Keratinocyte (primary cell): ENCODE measurements at regions not wholly inside any gene's neighbourhood (a gene's known extent, or its start where the extent isn't known, plus 50 kb on each side); places are given as distances from the start of the nearest gene placed in this dataset.

Source experiments
- DNase-seq: peaks from one replicate; pipeline ENCODE4 v3.0.0-alpha.2; 2011; ENCODE audit warnings: low read depth, missing footprints, low spot score
- FAIRE-seq: peaks from 2 replicates; lab custom pipeline; 2011; peaks lifted over from hg19 to GRCh38; lab: Jason Lieb, UNC
- H2AFZ ChIP-seq: 2 replicates; pipeline ENCODE4 v1.6.0; 2012; ENCODE audit warnings: low read length, control low read depth, inconsistent platforms; ENCODE audit not compliant: control insufficient read depth
- H3K27ac ChIP-seq: 2 replicates; pipeline ENCODE4 v1.5.1; 2011; ENCODE audit warnings: low read length; ENCODE audit not compliant: control insufficient read depth, insufficient read depth
- H3K27me3 ChIP-seq: 3 replicates; pipeline ENCODE4 v1.6.0; 2011; ENCODE audit warnings: low read length; ENCODE audit not compliant: control insufficient read depth, insufficient read depth; ENCODE audit errors: extremely low read depth
- H3K36me3 ChIP-seq, 2 experiments: 2 replicates in 1 of 2; 3 replicates in 1 of 2; pipeline ENCODE4 v1.5.1; 2011; ENCODE audit warnings: low read length in 2 of 2, mild to moderate bottlenecking in 1 of 2; ENCODE audit not compliant: control insufficient read depth in 2 of 2, insufficient read depth in 2 of 2; ENCODE audit errors: extremely low read depth in 1 of 2
- H3K4me1 ChIP-seq: 3 replicates; pipeline ENCODE4 v1.5.1; 2011; ENCODE audit warnings: low read length; ENCODE audit not compliant: control insufficient read depth, insufficient read depth; ENCODE audit errors: extremely low read depth
- H3K4me2 ChIP-seq: 3 replicates; pipeline ENCODE4 v1.6.0; 2011; ENCODE audit warnings: low read depth, low read length; ENCODE audit not compliant: control insufficient read depth, insufficient read depth; ENCODE audit errors: extremely low read depth
- H3K4me3 ChIP-seq, 3 experiments: fragments of 200-600 bp in 1 of 3; sonication (generic) in 1 of 3; 2 replicates in 2 of 3; 3 replicates in 1 of 3; pipeline ENCODE4 v1.5.1; 2011 to 2016; ENCODE audit warnings: low read length in 3 of 3, mild to moderate bottlenecking in 3 of 3, control low read depth in 2 of 3, inconsistent platforms in 1 of 3, low read depth in 1 of 3, mixed read lengths in 1 of 3, mixed run types in 1 of 3, moderate library complexity in 1 of 3; ENCODE audit not compliant: control insufficient read depth in 2 of 3, insufficient read depth in 2 of 3; ENCODE audit errors: extremely low read depth in 1 of 3
- H3K79me2 ChIP-seq: 2 replicates; pipeline ENCODE4 v1.6.0; 2012; ENCODE audit warnings: low read length; ENCODE audit not compliant: control insufficient read depth, insufficient read depth
- H3K9ac ChIP-seq: 3 replicates; pipeline ENCODE4 v1.6.0; 2011; ENCODE audit warnings: low read length; ENCODE audit not compliant: control insufficient read depth, insufficient read depth; ENCODE audit errors: extremely low read depth
- H3K9me1 ChIP-seq: 3 replicates; pipeline ENCODE4 v1.6.0; 2011; ENCODE audit warnings: low read length; ENCODE audit not compliant: control insufficient read depth, insufficient read depth; ENCODE audit errors: extremely low read depth
- H3K9me3 ChIP-seq: 2 replicates; pipeline ENCODE4 v1.5.1; 2012; ENCODE audit warnings: low read depth, low read length; ENCODE audit not compliant: control insufficient read depth
- H4K20me1 ChIP-seq: 3 replicates; pipeline ENCODE4 v1.6.0; 2011; ENCODE audit warnings: low read length; ENCODE audit not compliant: control insufficient read depth, insufficient read depth; ENCODE audit errors: extremely low read depth
- EZH2 ChIP-seq: IDR thresholded peaks from one replicate; pipeline ENCODE4 v1.6.1; 2012; ENCODE audit warnings: inconsistent platforms, mild to moderate bottlenecking, low read length, moderate library complexity
- dilution Hi-C: fragments of 300-500 bp; cut with MboI; formaldehyde crosslinking; loops from one replicate; pipeline ENCODE4 v1.7.0; 2020; ENCODE audit warnings: low sequenced_read_pairs; ENCODE audit not compliant: extremely low pct_ligation_motif_present
- TF ChIP-seq, protein P1 (sequence below), 3 experiments: IDR thresholded peaks in 1 of 3; conservative IDR thresholded peaks in 1 of 3; optimal IDR thresholded peaks in 1 of 3; 2 replicates in 2 of 3; 3 replicates in 1 of 3; pipeline versions ENCODE3 to v1.5.1; 2011; ENCODE audit warnings: low read length in 3 of 3, mild to moderate bottlenecking in 3 of 3, moderate library complexity in 2 of 3, control low read depth in 1 of 3, inconsistent platforms in 1 of 3; ENCODE audit not compliant: insufficient read depth in 2 of 3; ENCODE audit errors: extremely low read depth in 1 of 3

DNA sequence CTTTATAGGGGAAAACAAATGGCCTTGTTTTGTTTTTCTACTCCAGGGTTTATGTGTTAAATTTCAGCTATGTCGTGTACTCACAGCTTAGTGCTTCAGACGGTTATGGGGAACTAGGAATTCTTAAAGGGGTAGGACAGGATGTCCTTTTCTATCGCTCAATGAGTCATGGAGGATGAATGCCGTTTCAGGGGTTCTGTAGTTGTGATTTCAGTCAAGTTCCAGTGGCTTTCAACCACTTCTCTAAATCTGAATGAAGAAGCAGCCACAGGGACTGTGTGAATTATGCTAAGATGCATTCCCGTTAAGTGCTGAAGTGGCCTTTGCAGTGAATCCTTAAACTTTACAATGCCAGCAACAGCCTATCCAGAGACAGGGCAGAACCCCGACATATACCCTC, 1231.7 kb upstream of the ZEB2 start:
- no peak overlapping the region for H2AFZ ChIP-seq
- H4K20me1 ChIP-seq, result no peaks in the 10 kb centered on the region
- H3K4me1 ChIP-seq, result no peaks in the 10 kb centered on the region
- peak; percentile 17 for FAIRE-seq
- DNase-seq, result no peak
- H3K4me3 ChIP-seq, result no peak overlapping the region
- dilution Hi-C loops, result no loop called here
- H3K9me1 ChIP-seq, result no peaks in the 10 kb centered on the region
- H3K9me3 ChIP-seq, result no peaks in the 10 kb centered on the region
- no peaks in the 10 kb centered on the region for H3K36me3 ChIP-seq
- H3K79me2 ChIP-seq, result no peaks in the 10 kb centered on the region
- no peak overlapping the region for H3K27ac ChIP-seq
- no peak overlapping the region for H3K9ac ChIP-seq
- H3K4me2 ChIP-seq, result no peak overlapping the region
- H3K27me3 ChIP-seq, result no peaks in the 10 kb centered on the region
- TF ChIP-seq, protein P1, sequence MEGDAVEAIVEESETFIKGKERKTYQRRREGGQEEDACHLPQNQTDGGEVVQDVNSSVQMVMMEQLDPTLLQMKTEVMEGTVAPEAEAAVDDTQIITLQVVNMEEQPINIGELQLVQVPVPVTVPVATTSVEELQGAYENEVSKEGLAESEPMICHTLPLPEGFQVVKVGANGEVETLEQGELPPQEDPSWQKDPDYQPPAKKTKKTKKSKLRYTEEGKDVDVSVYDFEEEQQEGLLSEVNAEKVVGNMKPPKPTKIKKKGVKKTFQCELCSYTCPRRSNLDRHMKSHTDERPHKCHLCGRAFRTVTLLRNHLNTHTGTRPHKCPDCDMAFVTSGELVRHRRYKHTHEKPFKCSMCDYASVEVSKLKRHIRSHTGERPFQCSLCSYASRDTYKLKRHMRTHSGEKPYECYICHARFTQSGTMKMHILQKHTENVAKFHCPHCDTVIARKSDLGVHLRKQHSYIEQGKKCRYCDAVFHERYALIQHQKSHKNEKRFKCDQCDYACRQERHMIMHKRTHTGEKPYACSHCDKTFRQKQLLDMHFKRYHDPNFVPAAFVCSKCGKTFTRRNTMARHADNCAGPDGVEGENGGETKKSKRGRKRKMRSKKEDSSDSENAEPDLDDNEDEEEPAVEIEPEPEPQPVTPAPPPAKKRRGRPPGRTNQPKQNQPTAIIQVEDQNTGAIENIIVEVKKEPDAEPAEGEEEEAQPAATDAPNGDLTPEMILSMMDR (optimal IDR thresholded peaks at IDR 0.05 in 1 of 3, IDR thresholded peaks at IDR 0.05 in 1 of 3, conservative IDR thresholded peaks at IDR 0.05 in 1 of 3; ENCODE audit: extremely low read depth in 1 of 3, insufficient read depth in 2 of 3, low read length in 3 of 3), result no peak
- TF ChIP-seq EZH2, result no peak

DNA sequence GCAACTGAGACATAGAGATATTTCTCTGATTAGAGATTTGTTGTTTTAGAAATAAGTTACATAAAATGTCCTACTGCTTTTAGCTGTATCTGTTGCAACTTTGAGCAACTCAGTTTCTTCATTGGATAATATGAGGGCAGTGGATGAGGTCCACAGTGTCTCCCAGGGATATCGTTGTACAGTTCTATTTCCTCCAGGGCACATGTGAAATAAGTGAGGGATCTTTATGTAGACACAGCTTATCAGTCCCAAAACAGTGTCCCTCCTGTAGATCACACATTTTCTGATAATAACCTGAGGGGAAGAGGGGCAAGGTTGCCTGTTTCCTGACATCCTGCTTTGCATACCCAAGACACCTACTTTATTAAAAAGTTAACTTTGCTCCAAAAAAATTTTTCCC, 1231.2 kb upstream of the ZEB2 start:
- Histone ChIP-seq H3K36me3 (no peaks in the 10 kb centered on the region), H3K79me2 (no peaks in the 10 kb centered on the region), H3K27me3 (no peaks in the 10 kb centered on the region), H3K9me3 (no peaks in the 10 kb centered on the region), H3K4me3 (no peak overlapping the region), H3K4me1 (no peaks in the 10 kb centered on the region), H2AFZ (no peak overlapping the region), H3K9me1 (no peaks in the 10 kb centered on the region), H3K9ac (no peak overlapping the region), H3K27ac (no peak overlapping the region), H4K20me1 (no peaks in the 10 kb centered on the region), H3K4me2 (no peak overlapping the region)
- FAIRE-seq (no peak), DNase-seq (no peak)
- no peak for TF ChIP-seq EZH2
- TF ChIP-seq, protein P1 (optimal IDR thresholded peaks at IDR 0.05 in 1 of 3, IDR thresholded peaks at IDR 0.05 in 1 of 3, conservative IDR thresholded peaks at IDR 0.05 in 1 of 3; ENCODE audit: extremely low read depth in 1 of 3, insufficient read depth in 2 of 3, low read length in 3 of 3), result no peak
- dilution Hi-C loops, result no loop called here
